Neural cell (in vitro differentiated cells): ENCODE measurements at regions not wholly inside any gene's neighbourhood (a gene's known extent, or its start where the extent isn't known, plus 50 kb on each side); places are given as distances from the start of the nearest gene placed in this dataset.

ENCODE experiments used
- H2AFZ ChIP-seq: fragments of 200-600, 300-800 bp; sonication (generic), shearing (Covaris generic); 2 replicates; pipeline ENCODE4 v1.6.0; 2014; ENCODE audit warnings: low read depth, mild to moderate bottlenecking, antibody characterized with exemption, low read length, moderate library complexity
- H3F3A ChIP-seq: fragments of 200-600 bp; shearing (Covaris generic); 2 replicates; pipeline ENCODE4 v1.6.1; 2016; ENCODE audit warnings: mild to moderate bottlenecking, moderate library complexity, mixed read lengths, antibody characterized with exemption, low read length; ENCODE audit not compliant: insufficient read depth, poor library complexity, severe bottlenecking
- H3K27ac ChIP-seq: fragments of 200-600, 300-800 bp; sonication (generic), shearing (Covaris generic); 2 replicates; pipeline ENCODE4 v1.5.1; 2014; ENCODE audit warnings: mild to moderate bottlenecking, low read length, moderate library complexity
- H3K27me3 ChIP-seq: fragments of 300-800, 200-600 bp; sonication (generic), shearing (Covaris generic); 2 replicates; pipeline ENCODE4 v1.6.0; 2014; ENCODE audit warnings: mild to moderate bottlenecking, low read depth, low read length, moderate library complexity; ENCODE audit not compliant: insufficient read depth
- H3K36me3 ChIP-seq: fragments of 300-800, 200-600 bp; sonication (generic), shearing (Covaris generic); 2 replicates; pipeline ENCODE4 v1.5.1; 2014; ENCODE audit warnings: mild to moderate bottlenecking, antibody characterized with exemption, low read length, moderate library complexity; ENCODE audit not compliant: insufficient read depth
- H3K4me2 ChIP-seq: fragments of 300-800, 200-600 bp; sonication (generic), shearing (Covaris generic); 2 replicates; pipeline ENCODE4 v1.6.0; 2014; ENCODE audit warnings: mild to moderate bottlenecking, low read length
- H3K4me3 ChIP-seq: fragments of 300-800, 200-600 bp; sonication (generic), shearing (Covaris generic); 2 replicates; pipeline ENCODE4 v1.5.1; 2014; ENCODE audit warnings: mild to moderate bottlenecking, low read length, moderate library complexity
- H3K79me2 ChIP-seq: fragments of 200-600 bp; shearing (Covaris generic); replicated peaks from 2 replicates; pipeline ENCODE4 v1.6.0; 2014; ENCODE audit warnings: mild to moderate bottlenecking, low read length, moderate library complexity; ENCODE audit not compliant: insufficient read depth
- H3K9ac ChIP-seq: fragments of 300-800, 200-600 bp; sonication (generic), shearing (Covaris generic); 2 replicates; pipeline ENCODE4 v1.6.1; 2016; ENCODE audit warnings: mild to moderate bottlenecking, low read length, mixed read lengths
- H3K9me2 ChIP-seq: fragments of 200-600 bp; shearing (Covaris generic); 2 replicates; pipeline ENCODE4 v1.6.1; 2016; ENCODE audit warnings: mild to moderate bottlenecking, low read length, mixed read lengths; ENCODE audit not compliant: insufficient read depth
- H3K9me3 ChIP-seq: fragments of 200-600, 300-800 bp; sonication (generic), shearing (Covaris generic); 2 replicates; pipeline ENCODE4 v1.6.1; 2016; ENCODE audit warnings: mild to moderate bottlenecking, mixed run types, low read length, moderate library complexity, mixed read lengths
- H4K20me1 ChIP-seq: fragments of 200-600 bp; shearing (Covaris generic); 2 replicates; pipeline ENCODE4 v1.6.1; 2016; ENCODE audit warnings: mild to moderate bottlenecking, mixed run types; ENCODE audit not compliant: insufficient read depth
- CTCF ChIP-seq: fragments of 450-650 bp; IDR thresholded peaks from 2 replicates; pipeline ENCODE4 v1.5.1; 2014; ENCODE audit warnings: antibody characterized with exemption, mild to moderate bottlenecking, moderate library complexity; ENCODE audit not compliant: poor library complexity, severe bottlenecking
- EP300 ChIP-seq: fragments of 450-650 bp; conservative IDR thresholded peaks from 2 replicates; pipeline ENCODE4 v1.6.1; 2014; ENCODE audit warnings: antibody characterized with exemption, mild to moderate bottlenecking, moderate library complexity; ENCODE audit not compliant: poor library complexity, severe bottlenecking
- EZH2 ChIP-seq: fragments of 200-600, 300-800 bp; shearing (Covaris generic), sonication (generic); IDR thresholded peaks from 2 replicates; pipeline ENCODE4 v1.6.1; 2014; ENCODE audit warnings: antibody characterized with exemption, low read length, borderline replicate concordance, mild to moderate bottlenecking; ENCODE audit not compliant: insufficient read depth, poor library complexity, severe bottlenecking
- MXI1 ChIP-seq: fragments of 450-650 bp; conservative IDR thresholded peaks from 2 replicates; pipeline ENCODE4 v1.6.1; 2014; ENCODE audit warnings: antibody characterized with exemption, mild to moderate bottlenecking; ENCODE audit not compliant: poor library complexity, severe bottlenecking
- POLR2AphosphoS5 ChIP-seq: IDR thresholded peaks from 2 replicates; pipeline ENCODE4 v1.6.1; 2012
- RAD21 ChIP-seq: fragments of 450-650 bp; conservative IDR thresholded peaks from 2 replicates; pipeline ENCODE4 v1.6.1; 2014; ENCODE audit warnings: antibody characterized with exemption, mild to moderate bottlenecking, moderate library complexity
- REST ChIP-seq: IDR thresholded peaks from 2 replicates; pipeline ENCODE4 v1.6.1; 2012; ENCODE audit warnings: borderline replicate concordance
- SMC3 ChIP-seq: fragments of 450-650 bp; conservative IDR thresholded peaks from 2 replicates; pipeline ENCODE4 v1.6.1; 2014; ENCODE audit warnings: antibody characterized with exemption, mild to moderate bottlenecking, moderate library complexity; ENCODE audit not compliant: poor library complexity
- TAF1 ChIP-seq: IDR thresholded peaks from 2 replicates; pipeline ENCODE4 v1.6.1; 2012; ENCODE audit warnings: low read depth

- no peak for TF ChIP-seq REST
- no peak for TF ChIP-seq POLR2AphosphoS5
- no peak for TF ChIP-seq RAD21
- TF ChIP-seq SMC3: no peak
- TF ChIP-seq EZH2: no peak
- no peak for TF ChIP-seq MXI1
- TF ChIP-seq TAF1: no peak
- no peak for TF ChIP-seq CTCF
- no peak for TF ChIP-seq EP300
- H3K4me2 ChIP-seq: no peak overlapping the region
Observed at GRCh38 chr4:24226667-24227066, 336.8 kb upstream of the PPARGC1A start.

GRCh38 chr4:24226023-24226422 lies 336.2 kb upstream of the PPARGC1A start:
- Histone ChIP-seq H3K9me2 (no peaks in the 10 kb centered on the region), H3K27me3 (no peaks in the 10 kb centered on the region), H3K4me2 (no peak overlapping the region), H3K4me3 (no peak overlapping the region), H3K9ac (peak overlapping the region; percentile 3), H3F3A (no peaks in the 10 kb centered on the region), H3K9me3 (no peaks in the 10 kb centered on the region), H3K27ac (no peak overlapping the region), H4K20me1 (no peaks in the 10 kb centered on the region), H2AFZ (no peak overlapping the region), H3K79me2 (no peaks in the 10 kb centered on the region), H3K36me3 (no peaks in the 10 kb centered on the region)
- TF ChIP-seq CTCF: no peak
- no peak for TF ChIP-seq RAD21
- TF ChIP-seq TAF1: no peak
- TF ChIP-seq REST: no peak

More at GRCh38 chr4:24226667-24227066, 336.8 kb upstream of the PPARGC1A start:
- Histone ChIP-seq H3K36me3 (no peaks in the 10 kb centered on the region), H3K27ac (no peak overlapping the region), H4K20me1 (no peaks in the 10 kb centered on the region), H3K9me2 (no peaks in the 10 kb centered on the region), H3K9ac (no peak overlapping the region), H3K27me3 (no peaks in the 10 kb centered on the region), H2AFZ (no peak overlapping the region), H3K4me3 (no peak overlapping the region), H3F3A (no peaks in the 10 kb centered on the region), H3K9me3 (no peaks in the 10 kb centered on the region), H3K79me2 (no peaks in the 10 kb centered on the region)
